HepG2 (cell line): ENCODE measurements at regions not wholly inside any gene's neighbourhood (a gene's known extent, or its start where the extent isn't known, plus 50 kb on each side); places are given as distances from the start of the nearest gene placed in this dataset.

Experiments
- BHLHE40 ChIP-seq: IDR thresholded peaks from 2 replicates; pipeline ENCODE4 v1.6.1; 2011; ENCODE audit warnings: low read length, improper control_type of control experiment
- CHD2 ChIP-seq: IDR thresholded peaks from 2 replicates; pipeline ENCODE4 v1.6.1; 2011; ENCODE audit warnings: low read depth, low read length, improper control_type of control experiment
- CTCF ChIP-seq: sonication (generic); formaldehyde crosslinking; IDR thresholded peaks from 2 replicates; pipeline ENCODE4 v1.5.0; 2020; ENCODE audit warnings: mild to moderate bottlenecking, missing genetic modification reagents, moderate library complexity
- EP300 ChIP-seq, 3 experiments: sonication (generic) in 1 of 3; formaldehyde crosslinking in 1 of 3; IDR thresholded peaks; 2 replicates each; pipeline versions ENCODE4 v1.5.1 to v1.6.1; 2011 to 2020; ENCODE audit warnings: low read depth in 2 of 3, low read length in 2 of 3, borderline replicate concordance in 1 of 3, improper control_type of control experiment in 1 of 3, mild to moderate bottlenecking in 1 of 3, missing genetic modification reagents in 1 of 3, moderate library complexity in 1 of 3
- POLR2A ChIP-seq, 2 experiments: IDR thresholded peaks; 2 replicates each; pipeline ENCODE4 v1.6.1; 2011; ENCODE audit warnings: low read depth in 2 of 2, low read length in 2 of 2, mild to moderate bottlenecking in 1 of 2, moderate library complexity in 1 of 2; ENCODE audit not compliant: insufficient read depth in 1 of 2
- SOX5 ChIP-seq: IDR thresholded peaks from 2 replicates; pipeline ENCODE4 v1.6.1; 2016; ENCODE audit warnings: borderline replicate concordance
- ZBTB33 ChIP-seq: sonication (generic); formaldehyde crosslinking; IDR thresholded peaks from 2 replicates; pipeline ENCODE4 v1.4.0; 2020; ENCODE audit warnings: missing genetic modification reagents
- ZNF232 ChIP-seq: sonication (generic); formaldehyde crosslinking; IDR thresholded peaks from 2 replicates; pipeline ENCODE4 v1.4.0; 2020; ENCODE audit warnings: missing genetic modification reagents, borderline replicate concordance
- ZNF737 ChIP-seq: sonication (generic); formaldehyde crosslinking; IDR thresholded peaks from 2 replicates; pipeline ENCODE4 v1.5.0; 2020; ENCODE audit warnings: missing genetic modification reagents, mild to moderate bottlenecking, borderline replicate concordance

GRCh38 chr7:114758661-114759227 lies 163.2 kb upstream of the MDFIC start:
- no peak for TF ChIP-seq BHLHE40
- TF ChIP-seq ZBTB33: no peak
- no peak for TF ChIP-seq SOX5 (CRISPR knock-in tag)
- no peak for TF ChIP-seq CHD2
- TF ChIP-seq POLR2A (IDR thresholded peaks at IDR 0.05; ENCODE audit: insufficient read depth in 1 of 2, low read depth in 2 of 2, low read length in 2 of 2): no peak
- TF ChIP-seq EP300 (IDR thresholded peaks at IDR 0.05; ENCODE audit: low read depth in 2 of 2, low read length in 2 of 2): no peak
- TF ChIP-seq EP300 (CRISPR knock-in tag; IDR thresholded peaks at IDR 0.05; ENCODE audit: borderline replicate concordance): no peak
- TF ChIP-seq ZNF232 (CRISPR knock-in tag): no peak
- TF ChIP-seq CTCF (CRISPR knock-in tag): no peak
- TF ChIP-seq ZNF737: no peak
